ENCODE measurements at regions not wholly inside any gene's neighbourhood (a gene's known extent, or its start where the extent isn't known, plus 50 kb on each side); places are given as distances from the start of the nearest gene placed in this dataset.

DNA sequence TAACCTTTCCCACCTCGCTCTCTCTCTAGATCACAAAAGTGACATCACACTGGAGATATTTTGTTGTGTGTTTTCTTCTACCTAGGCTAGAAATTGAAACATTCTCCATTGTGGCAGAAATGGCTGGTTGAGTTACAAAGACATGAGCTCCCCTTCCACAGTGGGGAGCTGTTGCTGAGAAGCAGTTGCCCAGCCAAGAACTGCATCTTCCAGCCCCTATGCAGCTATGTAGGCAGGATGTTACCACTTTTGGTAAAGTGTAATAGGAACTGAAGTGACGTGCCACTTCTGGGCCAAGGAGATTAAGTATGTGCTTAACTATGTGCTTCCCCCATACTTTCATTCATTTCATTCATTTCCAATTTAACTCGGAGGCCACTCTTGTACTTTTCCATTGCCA is 138.7 kb upstream of the E2F7 start:
- 0 out of 4 replicates have a peak, but pooled peaks cover 0 to 2% of the 10 kb centered on the region in 2 experiments for H3K4me1 Mint-ChIP-seq
- peak; percentile 62 for DNase-seq
- no peak overlapping the region for H3K4me3 Mint-ChIP-seq
- no peak overlapping the region for H3K4ac ChIP-seq (ENCODE audit: low read depth, low read length)
- H3K9me3 Mint-ChIP-seq = peaks cover 0 to 6% of the 10 kb centered on the region in 2 experiments; a peak in 4 of 5 replicates
- H2BK12ac ChIP-seq (ENCODE audit: insufficient read length, low read depth, low read length) = no peak overlapping the region
- H2BK20ac ChIP-seq (ENCODE audit: low read depth, low read length, poor library complexity, severe bottlenecking) = no peak overlapping the region
- no peaks in the 10 kb centered on the region for H3K9me3 ChIP-seq (ENCODE audit: control insufficient read depth, low read depth, low read length)
- no peak overlapping the region for H3K56ac ChIP-seq (ENCODE audit: insufficient read length, low read depth, low read length)
- H3T11ph ChIP-seq (ENCODE audit: low read length) = no peak overlapping the region
- no peaks in the 10 kb centered on the region for H3K23me2 ChIP-seq (ENCODE audit: insufficient read length, low read depth, low read length, poor library complexity, severe bottlenecking)
- no peak overlapping the region for H3K14ac ChIP-seq (ENCODE audit: insufficient read depth, low read length)
- H2AFZ ChIP-seq (ENCODE audit: low read length) = no peak overlapping the region
- no peak overlapping the region for H2BK120ac ChIP-seq (ENCODE audit: low read depth, low read length, poor library complexity, severe bottlenecking)
- H2BK5ac ChIP-seq (ENCODE audit: insufficient read length, low read length) = no peak overlapping the region
- H2BK15ac ChIP-seq (ENCODE audit: low read depth, low read length) = no peak overlapping the region
- WGBS (ENCODE audit: extremely low coverage, insufficient read length, low lambda C conversion rate) = no CpG with 5 or more reads among the region's 3 CpGs
- H3K27me3 ChIP-seq (ENCODE audit: insufficient read depth, low read length) = no peaks in the 10 kb centered on the region
- no peak overlapping the region for H3K23ac ChIP-seq (ENCODE audit: insufficient read length, low read depth, low read length)
- no peak overlapping the region for H3K9ac ChIP-seq (ENCODE audit: extremely low read depth, insufficient read length, low read length)
- H3K27ac ChIP-seq (ENCODE audit: insufficient read length, low read depth, low read length) = no peak overlapping the region
- peaks cover 0 to 4% (median 2%) of the 10 kb centered on the region in 3 experiments; a peak in 2 of 7 replicates for H3K36me3 Mint-ChIP-seq (ENCODE audit: insufficient read depth in 1 of 3, low read depth in 3 of 3)
- H3K79me1 ChIP-seq (ENCODE audit: insufficient read depth, low read depth, low read length, poor library complexity, severe bottlenecking) = no peaks in the 10 kb centered on the region
- no peaks in the 10 kb centered on the region for H3K4me1 ChIP-seq (ENCODE audit: insufficient read depth, low read length)
- H3K27me3 Mint-ChIP-seq (ENCODE audit: low read depth) = no peaks in the 10 kb centered on the region
- H3K79me2 ChIP-seq (ENCODE audit: insufficient read depth, low read length) = no peaks in the 10 kb centered on the region
- H4K8ac ChIP-seq (replicated peaks; ENCODE audit: insufficient read length, low read depth, low read length) = no peak overlapping the region
- no peak overlapping the region for H2AK5ac ChIP-seq (ENCODE audit: insufficient read length, low read length)
- H4K91ac ChIP-seq (ENCODE audit: insufficient read length, low read depth, low read length) = no peak overlapping the region
- H4K5ac ChIP-seq (ENCODE audit: insufficient read length, low read depth, low read length) = no peak overlapping the region
- H4K20me1 ChIP-seq (ENCODE audit: control insufficient read depth, insufficient read depth, insufficient read length) = no peaks in the 10 kb centered on the region
- H3K4me2 ChIP-seq (ENCODE audit: insufficient read depth, insufficient read length, low read length) = no peak overlapping the region
- no peak overlapping the region for H3K18ac ChIP-seq (ENCODE audit: insufficient read length, low read depth, low read length)
- no peak overlapping the region for H3K27ac Mint-ChIP-seq
- TF ChIP-seq, protein P1, sequence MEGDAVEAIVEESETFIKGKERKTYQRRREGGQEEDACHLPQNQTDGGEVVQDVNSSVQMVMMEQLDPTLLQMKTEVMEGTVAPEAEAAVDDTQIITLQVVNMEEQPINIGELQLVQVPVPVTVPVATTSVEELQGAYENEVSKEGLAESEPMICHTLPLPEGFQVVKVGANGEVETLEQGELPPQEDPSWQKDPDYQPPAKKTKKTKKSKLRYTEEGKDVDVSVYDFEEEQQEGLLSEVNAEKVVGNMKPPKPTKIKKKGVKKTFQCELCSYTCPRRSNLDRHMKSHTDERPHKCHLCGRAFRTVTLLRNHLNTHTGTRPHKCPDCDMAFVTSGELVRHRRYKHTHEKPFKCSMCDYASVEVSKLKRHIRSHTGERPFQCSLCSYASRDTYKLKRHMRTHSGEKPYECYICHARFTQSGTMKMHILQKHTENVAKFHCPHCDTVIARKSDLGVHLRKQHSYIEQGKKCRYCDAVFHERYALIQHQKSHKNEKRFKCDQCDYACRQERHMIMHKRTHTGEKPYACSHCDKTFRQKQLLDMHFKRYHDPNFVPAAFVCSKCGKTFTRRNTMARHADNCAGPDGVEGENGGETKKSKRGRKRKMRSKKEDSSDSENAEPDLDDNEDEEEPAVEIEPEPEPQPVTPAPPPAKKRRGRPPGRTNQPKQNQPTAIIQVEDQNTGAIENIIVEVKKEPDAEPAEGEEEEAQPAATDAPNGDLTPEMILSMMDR (conservative IDR thresholded peaks at IDR 0.05) = peak; percentile 62
